IPS-18a (cell line): ENCODE measurements at regions not wholly inside any gene's neighbourhood (a gene's known extent, or its start where the extent isn't known, plus 50 kb on each side); places are given as distances from the start of the nearest gene placed in this dataset.

ENCODE experiments used
- H3K27ac ChIP-seq: one replicate; pipeline ENCODE4 v1.5.1; 2013; ENCODE audit warnings: low read length
- H3K27me3 ChIP-seq: one replicate; pipeline ENCODE4 v1.6.1; 2013; ENCODE audit warnings: mild to moderate bottlenecking, low read length; ENCODE audit not compliant: control insufficient read depth, insufficient read depth
- H3K36me3 ChIP-seq: one replicate; pipeline ENCODE4 v1.6.1; 2013; ENCODE audit warnings: low read depth, low read length; ENCODE audit not compliant: control insufficient read depth
- H3K4me1 ChIP-seq: one replicate; pipeline ENCODE4 v1.6.1; 2013; ENCODE audit warnings: low read depth, low read length; ENCODE audit not compliant: control insufficient read depth
- H3K4me3 ChIP-seq: one replicate; pipeline ENCODE4 v1.5.1; 2013; ENCODE audit warnings: low read length
- H3K9ac ChIP-seq: one replicate; pipeline ENCODE4 v1.6.1; 2013; ENCODE audit warnings: mild to moderate bottlenecking, low read length, moderate library complexity
- H3K9me3 ChIP-seq: one replicate; pipeline ENCODE4 v1.6.1; 2013; ENCODE audit warnings: low read depth, low read length; ENCODE audit not compliant: control insufficient read depth

DNA sequence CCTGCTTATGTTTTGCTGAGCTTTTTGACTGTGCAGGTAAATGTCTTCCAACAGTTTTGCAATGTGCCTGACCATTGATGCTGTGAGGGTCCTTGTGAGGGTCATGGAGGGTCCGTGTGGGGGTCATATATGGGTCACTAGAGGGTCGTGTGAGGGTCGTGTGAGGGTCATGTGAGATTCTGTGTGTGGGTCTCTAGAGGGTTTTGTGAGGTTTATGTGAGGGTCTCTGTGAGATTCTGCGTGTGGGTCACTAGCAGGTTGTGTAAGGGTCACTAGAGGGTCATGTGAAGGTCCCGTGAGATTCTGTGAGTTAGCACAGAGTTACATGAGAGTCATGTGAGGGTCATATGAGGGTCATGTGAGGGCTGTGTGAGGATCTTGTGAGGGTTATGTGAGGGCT is 263.9 kb upstream of the B3GAT1 start:
- Histone ChIP-seq H3K36me3 (no peaks in the 10 kb centered on the region), H3K27me3 (no peaks in the 10 kb centered on the region), H3K4me3 (no peak overlapping the region), H3K9ac (no peak overlapping the region), H3K4me1 (no peaks in the 10 kb centered on the region), H3K27ac (no peak overlapping the region), H3K9me3 (no peaks in the 10 kb centered on the region)

DNA sequence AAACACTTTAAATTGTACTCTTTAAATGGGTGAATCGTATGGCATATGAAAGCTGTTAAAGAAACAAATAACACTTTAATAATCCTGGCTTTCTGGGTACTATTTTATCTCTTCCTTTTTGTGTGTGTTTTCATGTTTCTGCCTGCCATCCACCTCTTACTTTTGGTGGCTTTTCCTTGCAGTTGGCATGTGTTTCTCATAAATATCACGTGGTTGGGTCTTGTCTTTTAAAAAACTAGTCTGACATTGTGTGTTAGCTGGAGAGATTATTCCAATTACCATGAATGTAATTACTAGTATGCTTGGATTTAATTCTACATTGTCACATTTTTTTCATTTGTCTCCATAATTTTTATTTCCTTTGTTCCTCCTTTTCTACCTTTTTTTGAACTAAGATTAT is 262.9 kb upstream of the B3GAT1 start:
- Histone ChIP-seq H3K27me3 (no peaks in the 10 kb centered on the region), H3K9me3 (no peaks in the 10 kb centered on the region), H3K4me1 (no peaks in the 10 kb centered on the region), H3K36me3 (no peaks in the 10 kb centered on the region), H3K27ac (no peak overlapping the region), H3K4me3 (no peak overlapping the region), H3K9ac (no peak overlapping the region)

DNA sequence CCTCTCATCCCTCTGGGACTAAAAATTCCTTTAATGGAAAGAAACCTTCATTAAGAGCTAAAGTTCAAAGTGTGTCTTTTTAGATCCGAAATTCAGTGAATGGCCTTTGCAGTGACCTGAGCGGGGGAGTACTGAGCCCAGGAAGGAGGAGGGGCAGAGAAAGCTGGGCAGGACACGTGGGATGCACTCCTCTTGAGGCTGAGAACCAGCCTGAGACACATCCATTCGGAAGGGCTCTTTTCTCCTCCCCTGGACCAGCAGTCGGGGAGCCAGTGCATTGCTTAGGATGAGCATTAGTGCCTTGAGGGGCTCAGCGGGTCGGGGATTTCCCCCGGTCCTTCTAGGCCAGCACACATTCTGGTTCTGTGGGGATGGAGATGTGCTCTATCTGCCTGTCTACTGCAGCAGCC is 258.9 kb upstream of the B3GAT1 start:
- H3K9me3 ChIP-seq, result no peaks in the 10 kb centered on the region
- no peaks in the 10 kb centered on the region for H3K4me1 ChIP-seq
- no peak overlapping the region for H3K4me3 ChIP-seq
- no peaks in the 10 kb centered on the region for H3K27me3 ChIP-seq
- no peak overlapping the region for H3K9ac ChIP-seq
- H3K27ac ChIP-seq, result no peak overlapping the region
- H3K36me3 ChIP-seq, result no peaks in the 10 kb centered on the region

GRCh38 chr11:134670247-134670782 is 258.3 kb upstream of the B3GAT1 start:
- no peak overlapping the region for H3K9ac ChIP-seq
- H3K4me1 ChIP-seq, result no peaks in the 10 kb centered on the region
- no peaks in the 10 kb centered on the region for H3K27me3 ChIP-seq
- H3K9me3 ChIP-seq, result no peaks in the 10 kb centered on the region
- no peaks in the 10 kb centered on the region for H3K36me3 ChIP-seq
- H3K27ac ChIP-seq, result no peak overlapping the region
- H3K4me3 ChIP-seq, result no peak overlapping the region

GRCh38 chr11:134669796-134670195 is 257.8 kb upstream of the B3GAT1 start:
- no peaks in the 10 kb centered on the region for H3K36me3 ChIP-seq
- H3K9me3 ChIP-seq, result no peaks in the 10 kb centered on the region
- no peak overlapping the region for H3K9ac ChIP-seq
- H3K27me3 ChIP-seq, result no peaks in the 10 kb centered on the region
- no peak overlapping the region for H3K4me3 ChIP-seq
- H3K4me1 ChIP-seq, result no peaks in the 10 kb centered on the region
- no peak overlapping the region for H3K27ac ChIP-seq

- Histone ChIP-seq H3K9me3 (no peaks in the 10 kb centered on the region), H3K27me3 (no peaks in the 10 kb centered on the region), H3K36me3 (no peaks in the 10 kb centered on the region), H3K4me3 (no peak overlapping the region), H3K27ac (no peak overlapping the region), H3K9ac (no peak overlapping the region), H3K4me1 (no peaks in the 10 kb centered on the region)
Measured at GRCh38 chr11:134668796-134669195, 256.8 kb upstream of the B3GAT1 start.

DNA sequence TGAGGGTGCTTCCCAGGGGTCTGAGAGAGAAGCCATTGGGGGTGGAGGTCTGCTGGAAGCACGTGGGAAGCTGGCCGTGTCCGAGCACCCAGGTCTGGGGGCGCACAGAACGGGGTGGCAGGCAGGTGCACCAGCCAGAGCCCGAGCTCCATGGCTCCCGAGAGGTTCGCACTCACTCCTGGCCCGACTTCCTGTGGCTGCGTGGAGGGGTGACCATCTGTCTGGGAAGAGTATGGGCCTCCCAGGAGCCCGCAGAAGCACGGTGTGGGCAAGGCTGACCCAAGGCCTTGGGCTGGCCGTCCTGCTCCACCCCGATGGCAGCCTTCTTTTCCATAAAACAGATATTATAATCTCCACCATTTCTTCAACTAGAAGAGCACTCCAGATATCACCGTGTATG is 256.0 kb upstream of the B3GAT1 start:
- Histone ChIP-seq H3K4me1 (no peaks in the 10 kb centered on the region), H3K9ac (no peak overlapping the region), H3K36me3 (no peaks in the 10 kb centered on the region), H3K27ac (no peak overlapping the region), H3K27me3 (no peaks in the 10 kb centered on the region), H3K9me3 (no peaks in the 10 kb centered on the region), H3K4me3 (no peak overlapping the region)

- H3K4me3 ChIP-seq, result no peak overlapping the region
Measured at GRCh38 chr11:134667505-134667904, 255.5 kb upstream of the B3GAT1 start.

DNA sequence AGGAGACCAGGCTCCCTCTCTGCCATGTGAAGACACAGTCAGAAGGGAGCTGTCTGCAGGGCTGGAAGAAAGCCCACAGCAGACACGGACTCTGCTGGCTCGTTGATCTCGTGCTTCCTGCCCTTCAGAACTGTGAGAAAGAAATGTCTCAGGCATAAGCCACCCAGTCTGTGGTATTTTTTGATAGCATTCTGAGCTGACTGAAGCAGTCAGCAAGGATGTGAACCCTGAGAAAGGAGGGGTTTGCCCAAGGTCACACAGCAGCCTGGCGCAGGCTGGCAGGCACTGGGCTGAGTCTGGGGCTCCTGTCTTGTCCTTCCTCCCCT is 255.1 kb upstream of the B3GAT1 start:
- Histone ChIP-seq H3K9ac (no peak overlapping the region), H3K36me3 (no peaks in the 10 kb centered on the region), H3K4me1 (no peaks in the 10 kb centered on the region), H3K27me3 (no peaks in the 10 kb centered on the region), H3K27ac (no peak overlapping the region), H3K9me3 (no peaks in the 10 kb centered on the region), H3K4me3 (no peak overlapping the region)

More at GRCh38 chr11:134667505-134667904, 255.5 kb upstream of the B3GAT1 start:
- H3K9me3 ChIP-seq, result no peaks in the 10 kb centered on the region
- no peak overlapping the region for H3K27ac ChIP-seq
- no peaks in the 10 kb centered on the region for H3K4me1 ChIP-seq
- H3K36me3 ChIP-seq, result no peaks in the 10 kb centered on the region
- no peaks in the 10 kb centered on the region for H3K27me3 ChIP-seq
- no peak overlapping the region for H3K9ac ChIP-seq

- no peaks in the 10 kb centered on the region for H3K4me1 ChIP-seq
- no peaks in the 10 kb centered on the region for H3K27me3 ChIP-seq
- no peak overlapping the region for H3K27ac ChIP-seq
- no peaks in the 10 kb centered on the region for H3K9me3 ChIP-seq
- no peak overlapping the region for H3K4me3 ChIP-seq
- H3K36me3 ChIP-seq, result no peaks in the 10 kb centered on the region
- no peak overlapping the region for H3K9ac ChIP-seq
Measured at GRCh38 chr11:134666273-134667174, 254.5 kb upstream of the B3GAT1 start.

DNA sequence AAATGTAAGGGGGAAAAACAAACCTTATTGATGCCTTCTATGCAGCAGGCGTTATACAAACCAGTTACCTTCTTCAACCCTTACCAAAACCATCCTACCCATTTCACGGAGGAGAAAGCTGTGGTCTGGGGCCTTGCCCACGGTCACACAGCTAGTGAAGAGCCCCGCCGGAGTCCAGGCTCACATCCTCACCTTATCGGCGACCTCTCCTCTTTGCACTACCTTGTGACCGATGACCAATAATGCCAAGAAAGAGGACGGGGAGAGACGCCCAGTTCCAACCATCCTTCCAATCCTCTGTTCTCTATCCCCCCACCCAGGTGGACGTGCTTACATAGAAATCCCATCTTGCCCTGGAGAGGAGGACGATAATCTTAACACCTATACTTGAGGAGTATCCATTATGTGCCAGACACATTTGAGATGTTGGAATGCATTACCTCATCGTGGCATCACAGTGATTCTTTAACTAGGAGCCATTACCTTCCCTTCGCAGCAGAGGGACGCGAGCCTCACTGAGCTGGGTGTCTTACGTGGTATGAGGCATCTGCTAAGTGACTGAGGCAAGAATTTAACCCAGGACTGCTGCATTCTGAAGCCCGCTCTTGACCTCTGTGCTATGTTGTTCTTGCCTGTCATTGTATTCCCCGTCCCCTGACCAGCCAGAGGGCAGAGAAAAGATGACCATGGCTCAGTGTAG is 253.7 kb upstream of the B3GAT1 start:
- Histone ChIP-seq H3K27ac (no peak overlapping the region), H3K36me3 (no peaks in the 10 kb centered on the region), H3K9ac (no peak overlapping the region), H3K27me3 (no peaks in the 10 kb centered on the region), H3K4me3 (no peak overlapping the region), H3K4me1 (no peaks in the 10 kb centered on the region), H3K9me3 (no peaks in the 10 kb centered on the region)

DNA sequence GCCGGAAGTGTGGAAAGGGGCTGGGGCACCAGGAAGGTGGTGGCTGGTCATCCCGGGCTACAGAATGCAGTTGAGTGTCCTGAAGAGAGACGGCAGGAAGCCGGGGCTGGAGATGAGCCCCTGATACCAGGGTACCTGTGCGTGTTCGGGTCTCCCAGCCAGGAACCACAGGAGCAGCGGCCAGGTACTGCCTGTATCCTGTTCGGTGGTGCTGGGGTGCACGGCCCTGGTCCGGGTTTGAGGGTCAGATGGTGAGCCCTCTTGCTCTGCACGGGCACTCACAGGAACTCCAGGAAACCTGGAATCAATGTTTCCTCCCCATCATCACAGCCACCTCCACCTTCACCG is 253.1 kb upstream of the B3GAT1 start:
- no peaks in the 10 kb centered on the region for H3K27me3 ChIP-seq
- no peaks in the 10 kb centered on the region for H3K36me3 ChIP-seq
- no peak overlapping the region for H3K4me3 ChIP-seq
- H3K9ac ChIP-seq, result no peak overlapping the region
- no peak overlapping the region for H3K27ac ChIP-seq
- no peaks in the 10 kb centered on the region for H3K9me3 ChIP-seq
- H3K4me1 ChIP-seq, result no peaks in the 10 kb centered on the region
